PC-9 (cell line): ENCODE measurements at regions not wholly inside any gene's neighbourhood (a gene's known extent, or its start where the extent isn't known, plus 50 kb on each side); places are given as distances from the start of the nearest gene placed in this dataset.

Source experiments
- EZH2 ChIP-seq: fragments of 200-600 bp; sonication (generic); IDR thresholded peaks from 2 replicates; pipeline ENCODE4 v1.8.0; 2017; ENCODE audit warnings: antibody characterized with exemption, low read depth
- TF ChIP-seq, protein P1 (sequence below): fragments of 200-600 bp; sonication (generic); conservative IDR thresholded peaks from 2 replicates; pipeline ENCODE4 v1.6.1; 2017; ENCODE audit warnings: mixed run types, antibody characterized with exemption, mild to moderate bottlenecking, moderate library complexity

DNA sequence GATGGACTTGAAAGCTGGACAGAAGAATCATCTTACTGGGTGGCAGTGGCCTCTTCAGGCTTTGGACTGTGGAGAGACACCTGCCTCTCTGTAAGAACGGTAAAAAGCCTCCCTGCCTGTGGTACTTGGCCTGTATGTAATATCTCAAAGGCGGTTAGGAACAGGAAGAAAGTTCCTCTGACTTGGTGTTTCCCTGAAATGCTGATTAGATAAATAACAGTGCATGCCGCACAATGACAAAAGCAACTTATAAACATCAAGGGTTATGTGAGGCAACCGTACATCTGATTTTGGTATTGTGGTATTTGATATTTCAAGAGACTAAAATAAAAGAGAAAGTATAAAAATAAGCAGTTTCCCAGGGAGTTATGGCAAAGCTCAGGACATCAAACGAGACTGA lies 92.4 kb upstream of the SORBS2 start:
- TF ChIP-seq, protein P1, sequence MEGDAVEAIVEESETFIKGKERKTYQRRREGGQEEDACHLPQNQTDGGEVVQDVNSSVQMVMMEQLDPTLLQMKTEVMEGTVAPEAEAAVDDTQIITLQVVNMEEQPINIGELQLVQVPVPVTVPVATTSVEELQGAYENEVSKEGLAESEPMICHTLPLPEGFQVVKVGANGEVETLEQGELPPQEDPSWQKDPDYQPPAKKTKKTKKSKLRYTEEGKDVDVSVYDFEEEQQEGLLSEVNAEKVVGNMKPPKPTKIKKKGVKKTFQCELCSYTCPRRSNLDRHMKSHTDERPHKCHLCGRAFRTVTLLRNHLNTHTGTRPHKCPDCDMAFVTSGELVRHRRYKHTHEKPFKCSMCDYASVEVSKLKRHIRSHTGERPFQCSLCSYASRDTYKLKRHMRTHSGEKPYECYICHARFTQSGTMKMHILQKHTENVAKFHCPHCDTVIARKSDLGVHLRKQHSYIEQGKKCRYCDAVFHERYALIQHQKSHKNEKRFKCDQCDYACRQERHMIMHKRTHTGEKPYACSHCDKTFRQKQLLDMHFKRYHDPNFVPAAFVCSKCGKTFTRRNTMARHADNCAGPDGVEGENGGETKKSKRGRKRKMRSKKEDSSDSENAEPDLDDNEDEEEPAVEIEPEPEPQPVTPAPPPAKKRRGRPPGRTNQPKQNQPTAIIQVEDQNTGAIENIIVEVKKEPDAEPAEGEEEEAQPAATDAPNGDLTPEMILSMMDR, result no peak
- TF ChIP-seq EZH2, result no peak
